Hematopoietic multipotent progenitor cell (in vitro differentiated cells): ENCODE measurements at regions not wholly inside any gene's neighbourhood (a gene's known extent, or its start where the extent isn't known, plus 50 kb on each side); places are given as distances from the start of the nearest gene placed in this dataset.
"Not testable (repeated sequence)": the region's sequence is repeated elsewhere in the genome, so short reads cannot be mapped to it uniquely, and the experiment has no call there.

ENCODE experiments used
- DNase-seq, 3 donors: peaks; one replicate each; pipeline ENCODE4 v3.0.0-alpha.2; 2011 to 2015; ENCODE audit warnings: low read depth in 2 of 3, low spot score in 2 of 3

DNA sequence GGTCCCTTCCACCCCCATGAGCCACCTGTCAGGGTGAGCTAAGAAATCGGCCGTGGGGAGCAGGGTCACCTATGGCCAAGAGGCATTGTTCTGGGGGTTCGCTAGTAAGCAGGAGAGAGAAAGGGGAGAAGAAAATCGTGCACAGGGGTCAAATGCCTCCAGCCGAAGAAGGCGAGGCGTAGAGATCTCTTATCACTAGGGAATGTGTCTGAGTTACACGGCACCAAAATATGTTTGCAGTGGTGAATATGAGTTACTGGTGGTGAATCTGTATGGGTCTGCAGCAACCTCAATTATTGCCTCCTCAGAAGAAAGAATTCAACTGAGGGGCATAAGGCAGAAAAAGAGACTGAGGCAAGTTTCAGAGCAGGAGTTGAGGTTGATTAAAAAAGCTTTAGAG is 54.2 kb upstream of the RABGAP1L start:
- DNase-seq: no peak

DNA sequence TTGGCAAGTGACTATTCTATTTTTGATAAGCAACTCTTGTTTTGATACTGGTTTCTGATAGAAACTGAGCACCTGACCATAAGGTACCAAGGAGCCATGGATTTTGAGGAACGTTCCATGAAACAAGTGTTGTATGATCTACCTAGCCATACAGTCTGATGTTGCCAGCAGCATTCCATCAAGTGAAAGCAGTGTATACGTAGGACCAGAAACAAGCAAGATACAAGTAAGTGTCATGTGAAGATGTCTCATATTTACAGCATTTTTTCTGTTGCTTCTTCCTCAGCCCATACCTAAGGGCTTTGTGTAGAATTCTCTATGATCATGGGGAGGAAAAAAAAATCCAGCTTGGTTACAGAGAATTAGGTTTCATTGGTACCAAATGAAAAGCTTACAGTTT is 55.6 kb upstream of the RABGAP1L start:
- DNase-seq: no peak

DNA sequence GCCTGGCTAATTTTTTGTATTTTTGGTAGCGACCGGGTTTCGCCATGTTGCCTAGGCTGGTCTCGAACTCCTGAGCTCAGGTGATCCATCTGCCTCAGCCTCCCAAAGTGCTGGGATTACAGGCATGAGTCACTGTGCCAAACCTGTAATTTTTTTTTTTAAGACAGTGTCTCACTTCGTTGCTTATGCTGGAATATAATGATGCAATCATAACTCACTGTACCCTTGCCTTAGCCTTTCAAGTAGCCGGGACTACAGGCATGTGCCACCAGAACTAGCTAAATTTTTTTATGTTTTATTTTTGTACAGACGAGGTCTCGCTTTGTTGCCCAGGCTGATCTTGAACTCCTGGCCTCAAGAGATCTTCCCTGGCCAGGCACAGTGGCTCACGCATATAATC is 57.3 kb upstream of the RABGAP1L start:
- DNase-seq: not testable (repeated sequence)

DNA sequence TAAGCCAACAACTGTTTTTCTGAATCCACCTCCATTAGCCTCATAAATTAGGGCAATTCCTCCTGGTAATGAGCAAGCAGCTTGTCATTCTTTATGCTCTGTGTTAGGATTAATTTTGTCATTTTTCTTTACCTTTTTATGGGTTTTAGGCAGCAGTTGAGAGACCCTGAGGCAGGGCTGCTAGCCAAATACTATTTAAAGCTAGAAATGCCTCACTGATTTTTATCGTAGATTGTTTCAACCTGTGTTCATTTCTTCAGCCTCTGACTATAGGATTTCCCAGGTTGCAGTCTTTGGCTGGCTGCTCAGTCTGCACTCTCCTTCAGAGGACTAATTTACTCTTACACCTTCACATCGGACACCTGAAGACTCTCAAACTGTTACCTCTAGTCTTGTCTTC is 61.9 kb upstream of the RABGAP1L start:
- no peak for DNase-seq

DNA sequence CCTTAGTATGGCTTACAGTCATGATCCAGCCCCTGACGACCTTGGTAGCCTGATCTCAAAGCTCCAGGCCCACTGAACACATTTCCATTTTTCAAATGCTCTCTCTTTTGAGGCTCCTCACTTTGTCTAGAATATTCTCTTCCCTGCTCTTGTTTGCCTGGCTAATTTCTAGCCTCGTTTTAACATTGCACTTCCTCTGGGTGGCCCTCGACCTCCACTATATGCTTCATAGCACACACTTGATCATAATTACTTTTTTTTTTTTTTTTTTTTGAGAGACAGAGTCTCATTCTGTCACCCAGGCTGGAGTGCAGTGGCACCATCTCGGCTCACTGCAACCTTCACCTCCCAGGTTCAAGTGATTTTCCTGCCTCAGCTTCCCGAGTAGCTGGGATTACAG is 65.5 kb upstream of the RABGAP1L start:
- DNase-seq: not testable (repeated sequence)

DNA sequence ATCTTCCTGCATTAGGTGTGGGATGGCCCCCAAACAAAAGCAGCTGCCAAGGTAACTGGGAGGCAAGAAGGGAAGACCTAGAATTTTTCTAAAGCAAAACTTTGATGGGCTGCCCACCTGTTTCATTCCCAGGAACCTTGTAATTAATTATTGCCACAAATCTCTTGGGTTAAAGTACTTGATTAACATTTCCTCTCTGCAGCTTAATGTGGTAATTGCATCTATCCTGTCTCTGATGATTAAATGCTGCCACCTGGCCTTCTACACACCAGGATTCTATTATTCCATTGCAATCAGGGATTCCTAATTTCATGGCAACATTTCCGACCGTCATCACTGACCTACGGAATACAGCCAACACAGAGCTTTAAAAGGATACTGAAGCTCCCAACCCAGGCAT is 68.3 kb upstream of the RC3H1 start:
- DNase-seq: no peak

DNA sequence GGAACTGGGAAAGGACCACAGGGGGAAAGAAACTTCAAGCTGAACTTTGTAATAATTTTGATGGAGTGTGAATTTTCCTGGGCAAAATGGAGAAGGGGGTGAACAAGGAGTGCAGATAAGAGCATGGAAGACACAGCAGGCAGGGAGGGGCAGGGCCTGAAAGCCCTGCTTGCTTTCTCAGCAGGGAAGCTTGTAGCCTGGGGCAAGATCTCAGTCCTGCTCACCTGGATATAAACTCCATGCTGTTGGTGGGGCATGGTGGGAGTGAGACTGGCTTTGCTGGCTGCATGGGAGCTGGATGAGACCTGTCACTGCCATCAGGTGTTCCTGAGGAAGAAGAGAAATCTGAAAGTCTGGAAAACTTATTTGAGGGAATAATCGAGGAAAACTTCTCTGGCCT is 58.7 kb upstream of the RC3H1 start:
- DNase-seq: no peak

DNA sequence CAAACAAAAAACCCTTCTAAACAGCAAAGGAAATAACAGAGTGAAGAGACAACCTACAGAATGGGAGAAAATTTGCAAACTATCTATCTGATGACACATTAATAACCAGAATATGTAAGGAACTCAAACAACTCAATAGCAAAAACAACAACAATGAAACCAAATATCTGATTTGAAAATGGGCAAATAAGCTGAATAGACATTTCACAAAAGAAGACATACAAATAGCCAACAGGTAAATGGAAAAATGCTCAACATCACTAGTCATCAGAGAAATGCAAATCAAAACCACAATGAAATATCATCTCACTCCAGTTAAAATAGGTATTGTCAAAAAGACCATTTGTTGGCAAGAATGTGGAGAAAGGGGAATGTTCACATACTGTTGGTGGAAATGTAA is 57.6 kb upstream of the RC3H1 start:
- no peak for DNase-seq

DNA sequence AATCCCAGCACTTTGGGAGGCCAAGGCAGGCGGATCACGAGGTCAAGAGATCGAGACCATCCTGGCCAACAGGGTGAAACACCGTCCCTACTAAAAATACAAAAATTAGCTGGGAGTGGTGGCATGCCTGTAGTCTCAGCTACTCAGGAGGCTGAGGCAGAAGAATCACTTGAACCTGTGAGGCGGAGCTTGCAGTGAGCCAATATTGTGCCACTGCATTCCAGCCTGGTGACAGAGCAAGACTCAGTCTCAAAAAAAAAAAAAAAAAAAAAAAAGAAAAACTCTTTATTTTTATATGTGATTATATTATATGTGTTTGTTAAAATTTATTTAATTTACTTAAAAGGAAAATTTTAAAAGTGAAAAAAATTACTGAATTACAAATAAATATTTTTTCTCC is 56.8 kb upstream of the RC3H1 start:
- DNase-seq: not testable (repeated sequence)

DNA sequence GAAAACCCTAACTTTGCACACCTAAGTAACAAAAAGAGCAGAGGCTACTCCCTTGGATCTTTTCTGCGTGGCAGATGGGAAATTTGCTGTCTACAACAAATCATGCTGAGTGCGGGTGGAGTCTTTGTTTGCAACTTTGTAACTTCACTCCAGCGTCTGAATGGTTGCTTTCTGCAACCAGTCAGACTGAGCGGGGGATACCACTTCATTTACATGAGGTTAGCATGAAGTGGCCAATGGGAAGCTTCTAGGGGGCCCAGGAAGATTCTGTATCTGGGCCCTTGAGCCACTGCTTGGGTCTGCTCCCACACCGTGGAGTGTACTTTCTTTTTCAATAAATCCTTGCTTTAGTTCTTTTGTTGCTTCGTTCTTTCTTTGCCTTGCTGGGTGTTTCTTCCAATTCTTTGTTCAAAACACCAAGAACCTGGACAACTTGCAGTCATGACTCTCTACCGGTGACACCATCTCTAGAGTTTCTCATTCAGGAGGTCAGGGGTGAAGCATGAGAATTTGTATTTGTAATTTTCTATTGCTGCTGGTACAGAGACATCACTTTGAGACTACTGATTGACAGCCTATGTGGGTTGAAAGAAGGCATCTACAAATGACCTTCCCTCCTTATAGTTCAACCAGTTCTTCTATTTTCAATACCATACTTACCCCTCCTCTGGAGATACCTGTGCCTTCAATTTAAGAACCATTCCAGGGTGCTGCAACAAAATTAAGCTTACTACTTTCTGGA is 55.8 kb upstream of the RC3H1 start:
- no peak for DNase-seq

DNA sequence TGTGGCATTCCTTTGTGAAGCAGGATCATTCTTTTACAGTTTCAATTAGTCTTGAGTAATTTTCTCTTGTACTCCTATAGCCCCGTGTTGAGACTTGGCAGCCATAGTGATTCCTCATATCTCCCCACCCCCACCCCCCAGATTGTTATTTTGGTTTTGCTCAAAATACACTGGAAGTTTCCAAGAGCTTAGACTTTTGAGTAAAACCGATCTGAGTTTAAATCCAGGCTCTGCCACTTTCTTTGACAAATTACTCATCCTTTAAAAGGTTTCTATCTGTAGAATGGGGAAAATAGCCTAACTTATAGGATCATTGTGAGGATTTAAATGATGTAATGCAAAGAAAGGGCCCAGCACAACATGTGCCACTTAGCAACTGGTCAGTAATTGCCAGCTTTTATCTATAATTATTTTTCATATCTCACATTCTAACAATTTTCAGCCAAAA is 53.1 kb upstream of the RC3H1 start:
- DNase-seq: no peak

DNA sequence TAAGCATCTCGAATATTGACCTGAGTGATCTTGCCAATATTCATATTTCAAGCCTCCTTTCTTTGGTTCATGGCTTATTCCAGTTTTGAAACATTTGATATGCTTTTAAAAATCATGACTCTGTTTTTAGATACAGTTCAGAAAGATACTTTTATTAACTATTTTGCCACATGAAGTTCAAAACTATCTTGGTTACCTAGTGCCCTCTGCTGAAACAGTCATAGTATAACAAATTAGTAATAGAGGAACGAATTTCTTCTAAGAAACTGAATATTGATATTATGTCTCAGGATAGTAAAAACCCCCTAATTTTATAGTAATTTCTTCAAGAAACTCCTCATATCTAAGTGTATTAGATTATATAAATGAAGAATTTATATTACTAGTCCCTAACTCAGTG is 52.6 kb upstream of the RC3H1 start:
- peak in 2 of 3 donors; percentile 17 to 68 for DNase-seq

DNA sequence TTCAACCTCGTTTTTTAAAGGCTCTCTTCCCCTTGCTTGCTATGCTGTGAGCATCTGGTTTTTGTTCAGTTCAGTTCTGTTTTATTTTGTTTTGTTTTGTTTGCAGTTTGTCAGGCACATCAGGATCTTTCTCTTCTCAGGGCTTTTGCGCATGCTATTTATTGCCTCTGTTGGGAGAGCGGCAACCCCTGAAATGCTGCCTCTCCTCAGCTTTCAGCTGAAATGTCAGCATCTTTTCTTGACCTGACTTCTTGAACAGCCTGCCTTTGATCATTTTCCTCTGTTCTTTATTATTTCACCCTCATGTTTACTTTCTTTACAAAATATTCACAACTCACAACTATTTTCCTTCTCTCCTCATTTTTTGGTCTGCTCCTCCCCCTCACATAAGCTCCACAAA is 50.4 kb upstream of the RC3H1 start:
- no peak for DNase-seq
